Trophoblast cell (in vitro differentiated cells and primary cell): ENCODE measurements at regions not wholly inside any gene's neighbourhood (a gene's known extent, or its start where the extent isn't known, plus 50 kb on each side); places are given as distances from the start of the nearest gene placed in this dataset.

Experiments used
- DNase-seq, 2 donors: peaks; one replicate each; pipeline ENCODE4 v3.0.0-alpha.2; 2016
- H2AFZ ChIP-seq: 2 replicates; pipeline ENCODE4 v1.6.1; 2013; ENCODE audit warnings: low read length, moderate library complexity, mild to moderate bottlenecking; ENCODE audit not compliant: insufficient read depth, poor library complexity
- H2AK5ac ChIP-seq: 2 replicates; pipeline ENCODE4 v1.6.1; 2013; ENCODE audit warnings: mild to moderate bottlenecking, low read length
- H2BK120ac ChIP-seq: 2 replicates; pipeline ENCODE4 v1.6.1; 2013; ENCODE audit warnings: low read length, mild to moderate bottlenecking, moderate library complexity; ENCODE audit not compliant: insufficient read depth, poor library complexity
- H2BK12ac ChIP-seq: 2 replicates; pipeline ENCODE4 v1.6.1; 2013; ENCODE audit warnings: mild to moderate bottlenecking, low read length, moderate library complexity
- H2BK5ac ChIP-seq: 2 replicates; pipeline ENCODE4 v1.6.1; 2013; ENCODE audit warnings: low read length, low read depth, moderate library complexity, mild to moderate bottlenecking; ENCODE audit not compliant: poor library complexity
- H3K14ac ChIP-seq: 2 replicates; pipeline ENCODE4 v1.6.1; 2013; ENCODE audit warnings: mild to moderate bottlenecking, low read length
- H3K18ac ChIP-seq: 2 replicates; pipeline ENCODE4 v1.6.1; 2013; ENCODE audit warnings: mild to moderate bottlenecking, low read length
- H3K23ac ChIP-seq: 2 replicates; pipeline ENCODE4 v1.6.1; 2013; ENCODE audit warnings: low read length
- H3K27ac ChIP-seq: 2 replicates; pipeline ENCODE4 v1.5.1; 2013; ENCODE audit warnings: low read depth, mild to moderate bottlenecking, inconsistent platforms, low read length, moderate library complexity
- H3K27me3 ChIP-seq: 2 replicates; pipeline ENCODE4 v1.6.1; 2013; ENCODE audit warnings: inconsistent platforms, mild to moderate bottlenecking, low read length, moderate library complexity; ENCODE audit not compliant: insufficient read depth
- H3K36me3 ChIP-seq, 2 experiments: 1 replicate in 1 of 2; 2 replicates in 1 of 2; pipeline ENCODE4 v1.6.1; 2013; ENCODE audit warnings: low read length in 2 of 2, mild to moderate bottlenecking in 2 of 2, moderate library complexity in 1 of 2; ENCODE audit not compliant: insufficient read depth in 2 of 2, control insufficient read depth in 1 of 2
- H3K4ac ChIP-seq: 2 replicates; pipeline ENCODE4 v1.6.1; 2013; ENCODE audit warnings: low read depth, mild to moderate bottlenecking, low read length, moderate library complexity
- H3K4me1 ChIP-seq, 2 experiments: 1 replicate in 1 of 2; 2 replicates in 1 of 2; pipeline ENCODE4 v1.6.1; 2013; ENCODE audit warnings: low read length in 2 of 2, mild to moderate bottlenecking in 2 of 2, moderate library complexity in 1 of 2; ENCODE audit not compliant: insufficient read depth in 2 of 2, control insufficient read depth in 1 of 2
- H3K4me2 ChIP-seq: 2 replicates; pipeline ENCODE4 v1.6.1; 2013; ENCODE audit warnings: inconsistent platforms, mild to moderate bottlenecking, low read length, moderate library complexity
- H3K4me3 ChIP-seq: 2 replicates; pipeline ENCODE4 v1.5.1; 2013; ENCODE audit warnings: mild to moderate bottlenecking, low read depth, low read length, inconsistent platforms
- H3K79me1 ChIP-seq: one replicate; pipeline ENCODE4 v1.6.1; 2013; ENCODE audit warnings: low read length
- H3K79me2 ChIP-seq: 2 replicates; pipeline ENCODE4 v1.6.1; 2013; ENCODE audit warnings: low read length, mild to moderate bottlenecking; ENCODE audit not compliant: control insufficient read depth, insufficient read depth, poor library complexity
- H3K9ac ChIP-seq: 2 replicates; pipeline ENCODE4 v1.6.1; 2013; ENCODE audit warnings: mild to moderate bottlenecking, low read length
- H3K9me3 ChIP-seq: 2 replicates; pipeline ENCODE4 v1.6.1; 2013; ENCODE audit warnings: low read depth, mild to moderate bottlenecking, control low read depth, inconsistent platforms, low read length; ENCODE audit not compliant: insufficient read depth
- H4K12ac ChIP-seq: 2 replicates; pipeline ENCODE4 v1.6.1; 2013; ENCODE audit warnings: low read depth, mild to moderate bottlenecking, low read length, moderate library complexity
- H4K8ac ChIP-seq: 2 replicates; pipeline ENCODE4 v1.6.1; 2013; ENCODE audit warnings: low read depth, mild to moderate bottlenecking, low read length, moderate library complexity
- H4K91ac ChIP-seq: one replicate; pipeline ENCODE4 v1.6.1; 2013; ENCODE audit warnings: low read depth, mild to moderate bottlenecking, low read length, moderate library complexity
- WGBS: extraction: QIAGEN DNeasy Blood & Tissue Kit; methylation state at CpG from one replicate; pipeline ENCODE4 v1.1.7; 2013; ENCODE audit warnings: missing lambda C conversion rate; ENCODE audit not compliant: insufficient read length, insufficient coverage; ENCODE audit errors: extremely low coverage; 5-methylcytosine and 5-hydroxymethylcytosine counted together

DNA sequence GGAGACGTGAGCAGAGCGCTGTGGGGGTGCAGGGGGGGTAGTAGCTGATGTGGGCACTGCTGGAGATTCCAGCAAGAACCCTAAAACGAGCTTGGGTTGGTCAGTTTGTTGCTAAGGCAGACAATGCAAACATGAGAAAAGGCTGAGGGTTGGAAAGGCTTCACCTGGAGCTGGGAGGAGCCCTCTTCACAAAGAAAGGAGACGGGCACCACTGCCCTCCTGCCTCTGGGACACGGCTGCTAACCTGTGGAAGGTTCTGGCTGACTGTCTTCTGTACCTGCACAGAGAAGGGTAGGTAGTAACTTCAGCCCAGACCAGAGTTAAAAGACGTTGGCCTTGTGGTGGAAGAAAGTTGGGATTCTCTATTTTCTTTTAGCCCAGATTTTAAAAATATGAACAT, 108.7 kb downstream of the SUCLA2 start:
- Histone ChIP-seq H3K79me1 (no peaks in the 10 kb centered on the region), H3K18ac (no peak overlapping the region), H3K4me2 (no peak overlapping the region), H2BK12ac (no peak overlapping the region), H3K4me1 (peaks cover 4% of the 10 kb centered on the region in 2 experiments), H3K9ac (no peak overlapping the region), H3K9me3 (no peaks in the 10 kb centered on the region), H4K12ac (no peak overlapping the region), H3K27me3 (no peaks in the 10 kb centered on the region), H3K23ac (no peak overlapping the region), H4K91ac (no peak overlapping the region), H3K27ac (no peak overlapping the region), H4K8ac (no peak overlapping the region), H3K36me3 (no peaks in the 10 kb centered on the region), H3K4ac (no peak overlapping the region), H2BK5ac (no peak overlapping the region), H2AFZ (no peak overlapping the region), H2BK120ac (no peak overlapping the region), H3K14ac (no peak overlapping the region), H3K79me2 (no peaks in the 10 kb centered on the region), H2AK5ac (peak overlapping the region; percentile 65), H3K4me3 (no peak overlapping the region)
- DNase-seq = no peak
- no CpG with 5 or more reads among the region's 6 CpGs for WGBS

GRCh38 chr13:47890146-47890814, 110.8 kb downstream of the SUCLA2 start:
- H3K4me1 ChIP-seq = no peaks in the 10 kb centered on the region
- no peak overlapping the region for H3K23ac ChIP-seq
- no peak overlapping the region for H2BK12ac ChIP-seq
- H2AK5ac ChIP-seq = no peak overlapping the region
- H3K4me2 ChIP-seq = no peak overlapping the region
- no peak overlapping the region for H3K14ac ChIP-seq
- no peak overlapping the region for H4K12ac ChIP-seq
- no peak for DNase-seq
- H2AFZ ChIP-seq = no peak overlapping the region
- no peaks in the 10 kb centered on the region for H3K36me3 ChIP-seq
- no peak overlapping the region for H3K4me3 ChIP-seq
- no peaks in the 10 kb centered on the region for H3K9me3 ChIP-seq
- H3K9ac ChIP-seq = no peak overlapping the region
- no peak overlapping the region for H2BK120ac ChIP-seq
- H3K27me3 ChIP-seq = no peaks in the 10 kb centered on the region
- H2BK5ac ChIP-seq = no peak overlapping the region
- no peak overlapping the region for H3K18ac ChIP-seq
- no peak overlapping the region for H3K27ac ChIP-seq
- H4K8ac ChIP-seq = no peak overlapping the region
- H3K79me1 ChIP-seq = no peaks in the 10 kb centered on the region
- no peaks in the 10 kb centered on the region for H3K79me2 ChIP-seq
- H3K4ac ChIP-seq = no peak overlapping the region
- H4K91ac ChIP-seq = no peak overlapping the region

DNA sequence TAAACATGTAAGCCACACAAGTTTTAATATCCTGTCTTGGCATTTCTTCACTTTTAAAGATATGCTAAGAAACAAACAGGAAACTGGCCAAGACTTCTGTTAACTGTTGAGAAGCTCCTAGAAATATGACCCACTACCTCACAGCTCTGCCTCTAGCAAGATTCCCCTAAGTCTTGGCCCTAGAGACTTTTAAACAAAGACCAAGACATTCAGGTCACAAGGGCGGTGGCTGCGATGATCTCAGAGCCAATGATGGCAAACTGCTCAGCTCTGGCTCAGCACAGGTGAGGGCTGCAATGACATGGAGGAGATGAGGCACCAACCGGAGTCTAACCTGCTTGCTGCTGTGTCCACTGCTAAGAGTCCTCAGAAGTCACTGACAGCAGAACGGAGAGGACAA, 114.8 kb downstream of the SUCLA2 start:
- no peak overlapping the region for H3K27ac ChIP-seq
- no peak overlapping the region for H3K4ac ChIP-seq
- no peak overlapping the region for H3K9ac ChIP-seq
- DNase-seq = no peak
- no peak overlapping the region for H2BK5ac ChIP-seq
- H3K14ac ChIP-seq = no peak overlapping the region
- no peaks in the 10 kb centered on the region for H3K9me3 ChIP-seq
- H3K36me3 ChIP-seq = no peaks in the 10 kb centered on the region
- H3K27me3 ChIP-seq = no peaks in the 10 kb centered on the region
- no CpG with 5 or more reads among the region's 4 CpGs for WGBS
- H3K79me1 ChIP-seq = no peaks in the 10 kb centered on the region
- no peak overlapping the region for H4K12ac ChIP-seq
- H3K4me1 ChIP-seq = no peaks in the 10 kb centered on the region
- no peak overlapping the region for H2BK120ac ChIP-seq
- H2AFZ ChIP-seq = no peak overlapping the region
- no peak overlapping the region for H2BK12ac ChIP-seq
- H3K23ac ChIP-seq = no peak overlapping the region
- H4K8ac ChIP-seq = no peak overlapping the region
- no peak overlapping the region for H2AK5ac ChIP-seq
- H3K4me3 ChIP-seq = no peak overlapping the region
- H3K18ac ChIP-seq = no peak overlapping the region
- no peaks in the 10 kb centered on the region for H3K79me2 ChIP-seq
- no peak overlapping the region for H3K4me2 ChIP-seq
- H4K91ac ChIP-seq = no peak overlapping the region

GRCh38 chr13:47875201-47875600, 125.9 kb downstream of the SUCLA2 start:
- no peaks in the 10 kb centered on the region for H3K36me3 ChIP-seq
- no peak overlapping the region for H2BK12ac ChIP-seq
- no peak overlapping the region for H3K18ac ChIP-seq
- no peak overlapping the region for H4K91ac ChIP-seq
- H4K8ac ChIP-seq = no peak overlapping the region
- no peak overlapping the region for H3K14ac ChIP-seq
- no peaks in the 10 kb centered on the region for H3K27me3 ChIP-seq
- DNase-seq = no peak
- no peak overlapping the region for H2AFZ ChIP-seq
- no peak overlapping the region for H2BK120ac ChIP-seq
- no peak overlapping the region for H3K27ac ChIP-seq
- no peak overlapping the region for H3K4me2 ChIP-seq
- no peak overlapping the region for H4K12ac ChIP-seq
- no peak overlapping the region for H3K9ac ChIP-seq
- H3K4me3 ChIP-seq = no peak overlapping the region
- WGBS = no CpG with 5 or more reads among the region's 1 CpG
- H3K23ac ChIP-seq = no peak overlapping the region
- H3K9me3 ChIP-seq = peaks cover 3% of the 10 kb centered on the region
- no peaks in the 10 kb centered on the region for H3K4me1 ChIP-seq
- H2AK5ac ChIP-seq = no peak overlapping the region
- H3K4ac ChIP-seq = no peak overlapping the region
- no peaks in the 10 kb centered on the region for H3K79me2 ChIP-seq
- H3K79me1 ChIP-seq = no peaks in the 10 kb centered on the region
- no peak overlapping the region for H2BK5ac ChIP-seq
